GM19455 (cell line): ENCODE measurements at regions not wholly inside any gene's neighbourhood (a gene's known extent, or its start where the extent isn't known, plus 50 kb on each side); places are given as distances from the start of the nearest gene placed in this dataset.
"Not testable (repeated sequence)": the region's sequence is repeated elsewhere in the genome, so short reads cannot be mapped to it uniquely, and the experiment has no call there.

Source experiments
- ATAC-seq: cut with Tn5 transposase; IDR thresholded peaks from one replicate; pipeline ENCODE4 v1.9.1; 2021; ENCODE audit not compliant: unreplicated experiment

- no peak for ATAC-seq
Observed at GRCh38 chr1:47491341-47491753, 53.5 kb downstream of the FOXD2 start.

- no peak for ATAC-seq
Observed at GRCh38 chr1:47495176-47495713, 57.4 kb downstream of the FOXD2 start.

GRCh38 chr1:47498551-47498950, 60.7 kb downstream of the FOXD2 start:
- ATAC-seq, result no peak

- no peak for ATAC-seq
Observed at GRCh38 chr1:47501069-47501468, 63.2 kb downstream of the FOXD2 start.

- ATAC-seq, result no peak
Observed at GRCh38 chr1:47502746-47503370, 65.0 kb downstream of the FOXD2 start.

- ATAC-seq, result not testable (repeated sequence)
Observed at GRCh38 chr1:47504840-47505239, 67.0 kb downstream of the FOXD2 start.

GRCh38 chr1:47505267-47505666, 67.4 kb downstream of the FOXD2 start:
- no peak for ATAC-seq

GRCh38 chr1:47506053-47506452, 68.2 kb downstream of the FOXD2 start:
- no peak for ATAC-seq

- ATAC-seq, result no peak
Observed at GRCh38 chr1:47507144-47507543, 69.3 kb downstream of the FOXD2 start.

GRCh38 chr1:47507881-47508701, 70.2 kb downstream of the FOXD2 start:
- no peak for ATAC-seq

GRCh38 chr1:47508702-47509431, 71.0 kb downstream of the FOXD2 start:
- no peak for ATAC-seq

- ATAC-seq, result no peak
Observed at GRCh38 chr1:47510282-47510811, 72.5 kb downstream of the FOXD2 start.

- no peak for ATAC-seq
Observed at GRCh38 chr1:47511825-47512224, 74.0 kb downstream of the FOXD2 start.

GRCh38 chr1:47513393-47513792, 75.5 kb downstream of the FOXD2 start:
- no peak for ATAC-seq

GRCh38 chr1:47514229-47514628, 76.4 kb downstream of the FOXD2 start:
- no peak for ATAC-seq

- no peak for ATAC-seq
Observed at GRCh38 chr1:47515164-47515789, 77.4 kb downstream of the FOXD2 start.

GRCh38 chr1:47517946-47518345, 80.1 kb downstream of the FOXD2 start:
- ATAC-seq, result no peak

GRCh38 chr1:47519491-47519890, 81.6 kb downstream of the FOXD2 start:
- ATAC-seq, result no peak

GRCh38 chr1:47519971-47520370, 82.1 kb downstream of the FOXD2 start:
- ATAC-seq, result no peak

- ATAC-seq, result no peak
Observed at GRCh38 chr1:47521034-47521881, 83.4 kb downstream of the FOXD2 start.
